GM18858 (cell line): ENCODE measurements at regions not wholly inside any gene's neighbourhood (a gene's known extent, or its start where the extent isn't known, plus 50 kb on each side); places are given as distances from the start of the nearest gene placed in this dataset.
A peak's percentile ranks its signal among the peaks of the same experiment; 100 is the strongest.
"Not testable (repeated sequence)": the region's sequence is repeated elsewhere in the genome, so short reads cannot be mapped to it uniquely, and the experiment has no call there.

Experiments used
- ATAC-seq: cut with Tn5 transposase; IDR thresholded peaks from one replicate; pipeline ENCODE4 v1.9.1; 2021; ENCODE audit not compliant: unreplicated experiment

GRCh38 chr5:18397371-18397770 is 763.1 kb downstream of the TAF11L14 start:
- ATAC-seq, result no peak

- ATAC-seq, result no peak
Measured at GRCh38 chr5:18397891-18398290, 763.6 kb downstream of the TAF11L14 start.

GRCh38 chr5:18399461-18400327 is 765.4 kb downstream of the TAF11L14 start:
- ATAC-seq, result not testable (repeated sequence)

GRCh38 chr5:18403141-18403540 is 768.9 kb downstream of the TAF11L14 start:
- no peak for ATAC-seq

GRCh38 chr5:18403941-18404438 is 769.7 kb downstream of the TAF11L14 start:
- ATAC-seq, result no peak

GRCh38 chr5:18420711-18421110 is 786.5 kb downstream of the TAF11L14 start:
- ATAC-seq, result no peak

- ATAC-seq, result no peak
Measured at GRCh38 chr5:18433336-18433735, 799.1 kb downstream of the TAF11L14 start.

- ATAC-seq, result no peak
Measured at GRCh38 chr5:18438126-18438525, 803.9 kb downstream of the TAF11L14 start.

GRCh38 chr5:18455521-18455920 is 821.3 kb downstream of the TAF11L14 start:
- no peak for ATAC-seq

GRCh38 chr5:18457255-18457654 is 823.0 kb downstream of the TAF11L14 start:
- ATAC-seq, result no peak

- ATAC-seq, result no peak
Measured at GRCh38 chr5:18461766-18462165, 827.5 kb downstream of the TAF11L14 start.

- ATAC-seq, result peak; percentile 60
Measured at GRCh38 chr5:18465833-18466681, 831.8 kb downstream of the TAF11L14 start.

GRCh38 chr5:18466731-18467130 is 832.5 kb downstream of the TAF11L14 start:
- ATAC-seq, result no peak

- ATAC-seq, result not testable (repeated sequence)
Measured at GRCh38 chr5:18471791-18472190, 837.5 kb downstream of the TAF11L14 start.

GRCh38 chr5:18483451-18483850 is 849.2 kb downstream of the TAF11L14 start:
- no peak for ATAC-seq

- peak; percentile 41 for ATAC-seq
Measured at GRCh38 chr5:18487928-18488480, 853.7 kb downstream of the TAF11L14 start.

- ATAC-seq, result no peak
Measured at GRCh38 chr5:18489703-18490102, 855.4 kb downstream of the TAF11L14 start.

- ATAC-seq, result no peak
Measured at GRCh38 chr5:18491349-18491748, 857.1 kb downstream of the TAF11L14 start.

GRCh38 chr5:18495157-18495556 is 860.9 kb downstream of the TAF11L14 start:
- ATAC-seq, result no peak

- ATAC-seq, result no peak
Measured at GRCh38 chr5:18496041-18496440, 861.8 kb downstream of the TAF11L14 start.

GRCh38 chr5:18497089-18497488 is 862.8 kb downstream of the TAF11L14 start:
- no peak for ATAC-seq
